Retinal pigment epithelial cell (primary cell): ENCODE measurements at regions not wholly inside any gene's neighbourhood (a gene's known extent, or its start where the extent isn't known, plus 50 kb on each side); places are given as distances from the start of the nearest gene placed in this dataset.

ENCODE experiments used
- DNase-seq: peaks from one replicate; pipeline ENCODE4 v3.0.0-alpha.2; 2010; ENCODE audit warnings: low read depth
- H3K4me3 ChIP-seq: 2 replicates; pipeline ENCODE4 v1.5.1; 2011; ENCODE audit warnings: mild to moderate bottlenecking, low read length, control low read depth, moderate library complexity
- CTCF ChIP-seq: conservative IDR thresholded peaks from 2 replicates; pipeline ENCODE4 v1.5.1; 2011; ENCODE audit warnings: low read depth, low read length, control low read depth, inconsistent platforms

- no peak overlapping the region for H3K4me3 ChIP-seq
- DNase-seq = no peak
- TF ChIP-seq CTCF = no peak
Observed at GRCh38 chr2:66994654-66995053, 402.5 kb upstream of the ETAA1 start.

GRCh38 chr2:66995636-66996035, 401.5 kb upstream of the ETAA1 start:
- H3K4me3 ChIP-seq = no peak overlapping the region
- no peak for TF ChIP-seq CTCF
- DNase-seq = no peak

- no peak for DNase-seq
- H3K4me3 ChIP-seq = no peak overlapping the region
- TF ChIP-seq CTCF = peak; percentile 10
Observed at GRCh38 chr2:67002618-67003371, 394.3 kb upstream of the ETAA1 start.

- H3K4me3 ChIP-seq = no peak overlapping the region
- TF ChIP-seq CTCF = no peak
- no peak for DNase-seq
Observed at GRCh38 chr2:67006373-67006960, 390.7 kb upstream of the ETAA1 start.

DNA sequence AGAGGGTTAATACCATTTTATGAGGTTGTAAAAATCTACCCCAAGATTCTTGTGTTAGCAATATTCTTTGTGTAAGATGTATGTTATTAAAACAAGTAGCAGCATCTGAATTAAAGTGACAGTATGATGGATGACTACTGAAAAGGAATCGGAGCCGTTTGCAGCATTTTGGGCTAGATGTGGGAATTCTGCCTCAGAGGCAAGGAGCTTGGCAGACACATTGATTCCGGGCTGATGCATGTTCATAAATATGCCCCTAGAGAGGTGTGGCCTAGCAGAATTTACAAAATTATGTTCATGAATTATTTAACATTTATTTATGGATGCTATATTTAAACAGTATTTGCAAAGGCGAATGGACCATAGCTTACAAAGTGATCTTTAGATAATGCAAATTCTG, 389.0 kb upstream of the ETAA1 start:
- TF ChIP-seq CTCF = no peak

DNA sequence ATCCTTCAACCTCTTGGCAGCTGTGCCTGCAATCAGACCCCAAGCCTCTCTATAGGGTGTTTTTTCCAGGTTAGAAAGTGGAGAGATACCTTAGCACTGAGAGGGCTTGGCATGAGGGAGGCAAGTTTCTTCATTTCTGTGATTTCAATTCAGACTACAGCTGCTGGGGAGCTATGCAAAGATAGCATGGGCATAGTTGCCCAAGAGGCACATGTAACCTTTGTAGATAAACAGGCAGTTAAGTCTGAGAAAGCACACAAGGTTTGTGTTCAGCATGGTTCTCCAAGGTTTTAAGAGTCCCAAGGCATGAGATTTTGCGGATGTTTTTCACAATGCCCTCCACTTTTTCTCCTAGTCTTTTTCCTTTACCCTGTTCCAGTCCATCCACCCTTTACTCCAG, 385.0 kb upstream of the ETAA1 start:
- no peak overlapping the region for H3K4me3 ChIP-seq
- DNase-seq = no peak
- no peak for TF ChIP-seq CTCF

More for the DNA sequence above, 389.0 kb upstream of the ETAA1 start:
- H3K4me3 ChIP-seq = no peak overlapping the region
- no peak for DNase-seq

DNA sequence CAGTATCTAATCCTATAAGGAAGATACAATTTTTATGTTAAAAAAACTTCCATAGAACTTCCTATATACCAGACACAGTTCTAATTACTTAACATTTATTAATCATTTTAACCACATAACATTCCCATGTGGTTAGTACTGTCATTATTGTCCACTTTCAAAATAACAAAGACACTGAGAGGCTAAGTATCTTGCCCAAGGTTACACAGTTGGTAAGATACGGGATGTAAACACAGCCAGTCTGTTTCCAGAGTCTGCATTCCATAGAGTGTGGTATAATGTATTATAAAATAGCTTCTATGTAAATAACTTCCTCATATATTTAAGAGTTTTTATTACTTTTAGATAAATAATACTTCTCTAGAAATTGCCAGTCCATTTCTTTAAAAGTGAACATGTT, 383.3 kb upstream of the ETAA1 start:
- H3K4me3 ChIP-seq = no peak overlapping the region
- no peak for TF ChIP-seq CTCF
- DNase-seq = no peak
